Retinal pigment epithelial cell (primary cell): ENCODE measurements at regions not wholly inside any gene's neighbourhood (a gene's known extent, or its start where the extent isn't known, plus 50 kb on each side); places are given as distances from the start of the nearest gene placed in this dataset.

Experiments
- DNase-seq: peaks from one replicate; pipeline ENCODE4 v3.0.0-alpha.2; 2010; ENCODE audit warnings: low read depth
- H3K4me3 ChIP-seq: 2 replicates; pipeline ENCODE4 v1.5.1; 2011; ENCODE audit warnings: mild to moderate bottlenecking, low read length, control low read depth, moderate library complexity
- TF ChIP-seq, protein P1 (sequence below): conservative IDR thresholded peaks from 2 replicates; pipeline ENCODE4 v1.5.1; 2011; ENCODE audit warnings: low read depth, low read length, control low read depth, inconsistent platforms

DNA sequence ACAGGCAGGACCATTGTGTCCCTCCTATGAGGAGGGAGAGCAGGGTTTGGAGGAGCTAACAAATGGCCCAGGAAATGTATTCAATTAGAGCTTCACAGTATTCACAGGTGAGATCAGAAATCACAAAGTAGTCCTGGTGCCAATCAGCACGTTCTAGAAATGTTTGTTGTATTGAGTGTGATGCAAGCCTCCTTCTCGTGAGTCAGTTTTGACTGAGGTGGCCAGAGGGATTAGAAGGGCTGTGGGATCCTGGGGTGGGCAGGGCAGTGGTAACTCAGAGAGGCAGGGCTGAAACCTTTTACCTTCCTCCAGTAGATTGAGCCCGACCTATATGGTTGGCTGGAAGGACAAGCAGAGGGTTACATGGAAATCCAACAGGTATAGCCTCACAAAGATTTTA, 95.0 kb downstream of the BOD1L2 start:
- no peak overlapping the region for H3K4me3 ChIP-seq
- no peak for DNase-seq
- TF ChIP-seq, protein P1, sequence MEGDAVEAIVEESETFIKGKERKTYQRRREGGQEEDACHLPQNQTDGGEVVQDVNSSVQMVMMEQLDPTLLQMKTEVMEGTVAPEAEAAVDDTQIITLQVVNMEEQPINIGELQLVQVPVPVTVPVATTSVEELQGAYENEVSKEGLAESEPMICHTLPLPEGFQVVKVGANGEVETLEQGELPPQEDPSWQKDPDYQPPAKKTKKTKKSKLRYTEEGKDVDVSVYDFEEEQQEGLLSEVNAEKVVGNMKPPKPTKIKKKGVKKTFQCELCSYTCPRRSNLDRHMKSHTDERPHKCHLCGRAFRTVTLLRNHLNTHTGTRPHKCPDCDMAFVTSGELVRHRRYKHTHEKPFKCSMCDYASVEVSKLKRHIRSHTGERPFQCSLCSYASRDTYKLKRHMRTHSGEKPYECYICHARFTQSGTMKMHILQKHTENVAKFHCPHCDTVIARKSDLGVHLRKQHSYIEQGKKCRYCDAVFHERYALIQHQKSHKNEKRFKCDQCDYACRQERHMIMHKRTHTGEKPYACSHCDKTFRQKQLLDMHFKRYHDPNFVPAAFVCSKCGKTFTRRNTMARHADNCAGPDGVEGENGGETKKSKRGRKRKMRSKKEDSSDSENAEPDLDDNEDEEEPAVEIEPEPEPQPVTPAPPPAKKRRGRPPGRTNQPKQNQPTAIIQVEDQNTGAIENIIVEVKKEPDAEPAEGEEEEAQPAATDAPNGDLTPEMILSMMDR, result no peak

DNA sequence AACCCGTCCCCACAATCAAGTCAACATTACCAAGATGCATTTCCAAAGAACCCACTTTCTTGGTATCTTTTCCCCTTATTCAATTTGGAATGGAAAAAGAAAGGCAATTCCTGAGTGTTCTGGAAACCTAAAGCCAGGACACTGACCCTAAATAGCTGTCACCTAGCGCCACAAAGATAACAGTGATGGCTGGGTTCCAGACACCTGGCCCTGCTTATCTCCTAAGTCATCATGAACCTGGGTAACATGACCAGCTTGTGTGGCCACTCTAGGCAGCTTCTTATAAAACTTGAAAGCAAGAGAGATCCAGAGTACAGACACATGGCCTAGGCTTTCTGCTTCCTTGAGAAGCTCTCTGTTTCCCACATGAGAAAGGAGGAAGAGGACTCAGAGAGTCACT, 95.4 kb downstream of the BOD1L2 start:
- no peak overlapping the region for H3K4me3 ChIP-seq
- no peak for DNase-seq
- TF ChIP-seq, protein P1, result no peak

DNA sequence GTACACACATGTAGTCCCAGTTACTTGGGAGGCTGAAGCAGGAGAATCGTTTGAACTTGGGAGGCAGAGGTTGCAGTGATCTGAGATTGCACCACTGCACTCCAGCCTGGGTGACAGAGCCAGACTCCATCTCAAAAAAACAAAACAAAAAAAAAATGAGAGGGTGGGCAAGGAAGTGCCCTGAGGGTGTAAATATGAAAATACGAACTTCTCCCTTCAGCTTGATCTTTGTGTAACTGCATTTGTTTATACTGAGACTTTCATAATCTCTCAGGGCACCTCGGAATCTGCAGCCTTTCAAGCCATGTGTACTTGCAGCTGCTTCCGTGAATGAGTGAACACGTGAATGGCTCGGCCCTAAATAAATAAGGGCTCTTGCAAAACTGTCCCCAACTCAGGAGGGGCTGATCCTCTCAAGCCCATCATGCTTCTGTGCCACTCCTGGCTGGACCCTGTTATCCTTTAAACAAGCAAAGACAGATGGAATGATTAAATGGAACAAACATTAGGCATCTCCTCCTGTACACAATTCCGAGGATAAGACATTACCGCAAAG, 96.8 kb downstream of the BOD1L2 start:
- DNase-seq, result no peak
- TF ChIP-seq, protein P1, result no peak
- H3K4me3 ChIP-seq, result no peak overlapping the region

DNA sequence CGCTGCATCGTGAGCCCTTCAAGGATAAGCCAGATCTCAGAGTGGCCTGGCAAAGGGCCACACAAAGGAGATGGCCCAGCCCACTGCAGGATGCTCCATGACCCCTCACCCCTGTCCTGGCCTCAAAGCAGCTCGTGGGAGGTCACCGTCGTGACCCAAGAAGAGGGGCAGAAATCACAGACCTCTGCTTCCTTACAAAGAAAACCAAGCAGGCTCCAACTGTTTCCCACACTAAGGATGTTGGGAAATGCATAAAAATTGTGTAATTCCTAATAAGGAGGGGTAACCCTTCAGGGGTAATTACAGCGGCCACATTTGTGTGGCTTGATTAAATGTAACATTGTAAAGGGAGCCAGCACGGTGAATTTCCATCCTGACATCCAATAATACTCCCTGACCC, 102.3 kb downstream of the BOD1L2 start:
- no peak overlapping the region for H3K4me3 ChIP-seq
- TF ChIP-seq, protein P1, result no peak
- DNase-seq, result no peak

DNA sequence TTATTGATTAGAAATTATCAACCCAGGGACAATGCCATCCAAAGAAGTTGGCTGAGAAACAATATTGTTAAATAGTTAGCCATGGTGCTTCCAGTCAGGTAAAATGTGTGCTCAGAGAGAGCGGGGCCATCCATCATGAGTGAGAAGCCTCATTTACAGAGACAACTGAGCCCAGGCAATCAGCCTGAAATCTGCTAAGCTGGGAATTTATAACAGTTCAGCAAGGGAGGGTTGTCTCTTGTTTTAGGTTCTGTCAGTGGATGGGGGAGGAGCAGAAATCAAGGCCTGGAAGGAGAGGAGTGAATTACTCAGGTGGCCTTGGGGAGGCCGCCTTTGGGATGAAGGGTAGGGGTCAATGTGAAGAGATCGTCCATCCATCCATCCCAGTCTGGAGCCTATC, 102.5 kb upstream of the ST8SIA3 start:
- no peak for DNase-seq
- no peak overlapping the region for H3K4me3 ChIP-seq
- TF ChIP-seq, protein P1, result no peak

DNA sequence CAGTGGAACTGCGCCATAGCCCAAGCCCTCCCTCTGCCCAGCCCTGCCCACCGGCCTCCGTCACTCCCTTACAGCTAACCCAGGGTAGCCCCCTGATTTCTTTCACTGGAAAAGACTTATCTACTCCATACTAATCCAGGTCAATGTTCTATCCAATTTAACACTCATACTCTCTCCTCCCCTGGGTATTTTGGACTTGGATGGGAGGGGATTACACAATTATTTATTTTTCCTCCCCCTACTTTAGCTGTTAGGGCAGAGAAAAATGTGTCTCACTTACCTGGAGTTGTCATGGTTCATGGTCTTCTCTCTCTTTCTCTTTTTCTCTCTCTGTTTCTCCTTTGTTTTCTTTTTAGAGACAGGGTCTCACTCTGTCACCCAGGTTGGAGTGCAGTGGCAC, 100.6 kb upstream of the ST8SIA3 start:
- TF ChIP-seq, protein P1, result no peak
- H3K4me3 ChIP-seq, result no peak overlapping the region
- DNase-seq, result no peak

DNA sequence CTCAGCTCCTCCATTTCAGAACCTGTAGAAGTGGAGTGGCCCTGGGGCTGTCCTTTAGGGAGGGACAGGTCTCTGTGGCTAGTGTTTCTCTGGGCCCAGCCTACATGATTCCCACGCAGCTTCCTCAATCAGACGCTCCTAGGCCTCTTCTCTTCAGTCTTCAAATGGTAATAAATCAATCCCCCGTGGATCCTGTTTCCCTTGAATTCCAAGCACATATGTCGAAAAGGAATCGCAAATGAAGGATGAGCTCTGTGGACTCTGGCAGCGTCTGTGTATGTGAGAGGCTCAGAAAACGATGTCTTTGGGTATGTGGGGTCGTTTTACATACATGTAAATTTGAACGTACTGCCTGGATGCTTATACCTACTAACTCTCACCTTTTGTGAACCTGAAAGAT, 98.5 kb upstream of the ST8SIA3 start:
- H3K4me3 ChIP-seq, result no peak overlapping the region
- TF ChIP-seq, protein P1, result no peak
- DNase-seq, result no peak
